Spleen (tissue), 7 donors: ENCODE measurements at regions not wholly inside any gene's neighbourhood (a gene's known extent, or its start where the extent isn't known, plus 50 kb on each side); places are given as distances from the start of the nearest gene placed in this dataset.

ENCODE experiments used
- POLR2AphosphoS5 ChIP-seq, 3 donors: sonication (generic); formaldehyde crosslinking; IDR thresholded peaks; one replicate each; pipeline ENCODE4 v1.5.1; 2017; ENCODE audit warnings: antibody characterized with exemption in 3 of 3
- TF ChIP-seq, protein P1 (sequence below), 11 experiments: fragments of 200-600 bp in 7 of 11; fragments of 450-650 bp in 4 of 11; sonication (generic) in 4 of 11; IDR thresholded peaks in 8 of 11; conservative IDR thresholded peaks in 3 of 11; 1 replicate in 7 of 11; 2 replicates in 4 of 11; pipeline versions ENCODE4 v1.4.0 to v1.8.0; 2016 to 2021; ENCODE audit warnings: antibody characterized with exemption in 11 of 11, inconsistent platforms in 4 of 11, mild to moderate bottlenecking in 1 of 11
- donor health status: DM: no; HTN: no; CAD: no; lungs with moderate emphysema.
- donor health status: DM: no; HTN: no; CAD: no.
- donor health status: DM: no; HTN: no; CAD: no.

- TF ChIP-seq, protein P1, sequence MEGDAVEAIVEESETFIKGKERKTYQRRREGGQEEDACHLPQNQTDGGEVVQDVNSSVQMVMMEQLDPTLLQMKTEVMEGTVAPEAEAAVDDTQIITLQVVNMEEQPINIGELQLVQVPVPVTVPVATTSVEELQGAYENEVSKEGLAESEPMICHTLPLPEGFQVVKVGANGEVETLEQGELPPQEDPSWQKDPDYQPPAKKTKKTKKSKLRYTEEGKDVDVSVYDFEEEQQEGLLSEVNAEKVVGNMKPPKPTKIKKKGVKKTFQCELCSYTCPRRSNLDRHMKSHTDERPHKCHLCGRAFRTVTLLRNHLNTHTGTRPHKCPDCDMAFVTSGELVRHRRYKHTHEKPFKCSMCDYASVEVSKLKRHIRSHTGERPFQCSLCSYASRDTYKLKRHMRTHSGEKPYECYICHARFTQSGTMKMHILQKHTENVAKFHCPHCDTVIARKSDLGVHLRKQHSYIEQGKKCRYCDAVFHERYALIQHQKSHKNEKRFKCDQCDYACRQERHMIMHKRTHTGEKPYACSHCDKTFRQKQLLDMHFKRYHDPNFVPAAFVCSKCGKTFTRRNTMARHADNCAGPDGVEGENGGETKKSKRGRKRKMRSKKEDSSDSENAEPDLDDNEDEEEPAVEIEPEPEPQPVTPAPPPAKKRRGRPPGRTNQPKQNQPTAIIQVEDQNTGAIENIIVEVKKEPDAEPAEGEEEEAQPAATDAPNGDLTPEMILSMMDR (IDR thresholded peaks at IDR 0.05 in 8 of 11, conservative IDR thresholded peaks at IDR 0.05 in 3 of 11): no peak
- TF ChIP-seq POLR2AphosphoS5 (IDR thresholded peaks at IDR 0.05): no peak
Observed at GRCh38 chr5:28174691-28175090, 1136.3 kb upstream of the CDH9 start.
